HG02763 (cell line): ENCODE measurements at regions not wholly inside any gene's neighbourhood (a gene's known extent, or its start where the extent isn't known, plus 50 kb on each side); places are given as distances from the start of the nearest gene placed in this dataset.

Experiments
- ATAC-seq: cut with Tn5 transposase; IDR thresholded peaks from one replicate; pipeline ENCODE4 v1.9.1; 2021; ENCODE audit warnings: mild to moderate bottlenecking, moderate library complexity; ENCODE audit not compliant: unreplicated experiment

DNA sequence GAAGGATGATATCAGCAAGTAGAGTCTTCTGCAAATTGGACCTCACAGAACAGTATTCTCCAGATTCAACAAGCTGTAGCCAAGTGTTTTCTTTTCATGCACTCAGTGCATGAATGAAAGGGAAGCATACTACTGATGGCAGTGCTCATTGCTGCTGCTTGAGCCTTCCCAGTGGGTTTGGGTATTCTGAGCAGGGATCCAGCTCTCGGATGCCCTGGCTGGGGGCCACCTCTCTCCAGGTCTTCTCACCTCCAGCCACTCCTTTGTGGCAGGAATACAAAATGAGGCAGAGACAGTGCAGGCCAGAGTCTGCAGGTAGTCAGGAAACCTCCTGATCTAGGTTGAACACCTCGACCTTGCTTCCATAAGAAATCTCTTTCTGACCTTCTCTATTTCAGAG is 390.4 kb upstream of the CELF4 start:
- no peak for ATAC-seq

- no peak for ATAC-seq
Measured at GRCh38 chr18:37955201-37955600, 389.6 kb upstream of the CELF4 start.

DNA sequence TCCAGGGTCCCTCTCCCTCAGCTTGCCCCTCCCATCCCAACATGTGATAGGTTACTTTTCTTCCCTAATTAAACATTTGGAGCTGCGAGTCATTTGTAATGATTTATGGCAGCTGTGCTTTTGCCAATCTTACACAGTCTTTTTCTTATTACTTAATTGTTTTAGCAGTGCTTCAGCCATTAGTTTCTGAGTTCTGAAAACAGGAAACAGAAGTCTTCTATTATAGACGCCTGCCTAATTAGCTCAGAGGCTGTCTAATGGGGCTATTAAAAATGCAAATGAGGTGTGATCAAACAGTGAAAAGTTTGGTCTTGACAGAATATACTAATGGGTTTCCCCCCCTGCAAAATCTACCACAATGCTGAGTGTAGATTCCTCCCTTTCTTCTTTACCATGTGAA is 388.3 kb upstream of the CELF4 start:
- ATAC-seq: no peak

- ATAC-seq: no peak
Measured at GRCh38 chr18:37948471-37948870, 382.9 kb upstream of the CELF4 start.

DNA sequence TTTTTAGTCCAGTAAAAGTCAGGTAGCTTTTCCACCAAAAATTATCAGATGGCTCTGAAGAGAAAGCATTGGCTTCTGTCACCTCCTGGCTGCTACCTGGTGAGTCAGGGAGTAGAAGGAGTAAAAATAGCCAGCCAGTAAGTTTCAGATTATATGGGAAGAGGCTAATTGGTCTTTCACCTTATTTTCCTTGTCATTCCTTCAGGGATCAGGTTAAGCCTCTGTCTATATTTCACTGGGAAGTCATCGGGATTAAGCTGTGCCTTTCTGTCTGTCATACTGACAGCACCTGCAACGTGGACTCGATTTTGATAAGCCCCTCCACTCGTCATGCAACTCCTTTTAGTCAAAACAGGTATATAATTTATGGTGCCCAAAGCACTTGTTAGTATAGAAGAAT is 380.7 kb upstream of the CELF4 start:
- no peak for ATAC-seq

- ATAC-seq: no peak
Measured at GRCh38 chr18:37944700-37945270, 379.2 kb upstream of the CELF4 start.

GRCh38 chr18:37937287-37937686 is 371.7 kb upstream of the CELF4 start:
- no peak for ATAC-seq

GRCh38 chr18:37935086-37935485 is 369.5 kb upstream of the CELF4 start:
- ATAC-seq: no peak

DNA sequence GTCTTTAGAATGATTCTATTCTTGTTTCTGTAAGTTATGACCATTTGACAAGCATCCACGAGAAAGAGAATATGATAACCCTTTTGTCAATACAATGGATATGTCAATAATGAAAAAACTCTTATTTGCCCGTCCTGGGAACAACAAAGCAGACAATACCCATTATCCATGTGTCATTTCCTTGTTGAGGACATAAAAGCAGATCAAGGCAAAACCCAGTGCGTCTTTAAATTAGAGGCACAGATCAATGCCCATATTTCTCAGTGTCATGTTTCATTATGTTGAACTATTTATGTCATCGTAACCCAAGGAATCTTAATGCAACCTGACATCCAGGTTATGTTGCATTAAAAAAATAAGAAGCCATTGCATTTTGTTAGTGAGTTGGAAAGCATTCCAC is 365.0 kb upstream of the CELF4 start:
- ATAC-seq: no peak

GRCh38 chr18:37922162-37922561 is 356.6 kb upstream of the CELF4 start:
- no peak for ATAC-seq

GRCh38 chr18:37920865-37921264 is 355.3 kb upstream of the CELF4 start:
- no peak for ATAC-seq

GRCh38 chr18:37913051-37913450 is 347.5 kb upstream of the CELF4 start:
- ATAC-seq: no peak

- no peak for ATAC-seq
Measured at GRCh38 chr18:37902344-37902743, 336.7 kb upstream of the CELF4 start.

DNA sequence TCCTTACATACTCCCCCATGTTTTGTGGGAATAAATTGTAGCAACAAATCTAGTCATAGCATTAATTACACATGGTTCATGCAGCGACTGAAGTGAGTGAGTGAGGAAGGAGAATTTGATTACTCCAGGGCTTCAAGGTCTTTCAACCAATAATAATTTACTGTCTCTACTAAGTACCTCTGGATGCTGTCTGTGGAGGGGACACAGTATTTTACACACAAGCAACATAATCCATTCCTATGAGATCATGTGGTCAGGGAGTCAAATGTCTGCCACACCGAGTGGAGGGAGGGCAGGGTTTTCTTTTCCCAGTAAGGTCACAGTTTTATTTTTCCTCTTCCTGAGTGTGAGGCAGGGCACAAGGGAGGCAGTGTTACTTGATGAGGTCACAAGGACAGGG is 334.7 kb upstream of the CELF4 start:
- ATAC-seq: no peak

DNA sequence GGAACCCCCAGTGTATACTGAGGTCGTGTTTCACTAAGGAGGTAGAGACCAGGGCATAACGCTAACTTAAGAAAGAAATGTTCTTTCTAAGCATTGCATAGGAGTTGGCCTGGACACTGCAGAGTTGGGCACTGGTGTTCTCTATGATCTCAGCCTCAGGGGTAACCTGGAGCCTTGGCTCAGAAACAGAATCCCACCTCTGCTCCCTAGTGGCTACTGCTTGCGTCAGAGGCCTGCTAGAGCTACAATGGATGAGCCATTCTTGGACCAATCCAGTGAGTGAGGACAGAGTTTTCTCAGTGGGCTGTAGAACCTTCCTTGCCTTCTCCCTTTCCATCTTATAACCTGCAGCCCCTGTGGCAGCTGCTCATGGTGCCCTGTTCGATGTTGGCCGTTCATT is 324.4 kb upstream of the CELF4 start:
- ATAC-seq: no peak

GRCh38 chr18:37874721-37875120 is 309.1 kb upstream of the CELF4 start:
- no peak for ATAC-seq

DNA sequence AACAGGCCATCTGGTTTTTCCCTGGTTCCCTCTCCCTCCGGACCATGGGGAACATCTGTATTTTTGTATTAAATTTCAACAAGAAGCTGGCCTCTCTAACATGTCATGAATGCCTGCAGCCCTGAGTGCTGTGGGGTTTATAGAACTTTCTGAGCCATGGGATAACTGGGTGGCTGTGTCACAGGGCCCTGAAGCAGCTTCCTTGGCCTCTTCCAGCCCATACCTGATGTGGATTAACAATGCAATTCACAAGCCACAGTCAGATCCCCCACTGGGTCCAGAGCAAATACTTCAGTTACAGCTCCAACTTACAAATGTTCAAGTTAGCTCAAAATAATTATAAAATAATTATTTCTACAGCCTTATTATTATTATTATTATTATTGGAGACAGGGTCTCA is 307.8 kb upstream of the CELF4 start:
- no peak for ATAC-seq

- no peak for ATAC-seq
Measured at GRCh38 chr18:37872562-37872961, 307.0 kb upstream of the CELF4 start.

GRCh38 chr18:37871561-37871960 is 306.0 kb upstream of the CELF4 start:
- no peak for ATAC-seq

GRCh38 chr18:37869051-37869450 is 303.5 kb upstream of the CELF4 start:
- ATAC-seq: no peak

GRCh38 chr18:37864122-37864521 is 298.5 kb upstream of the CELF4 start:
- no peak for ATAC-seq

GRCh38 chr18:37861981-37862380 is 296.4 kb upstream of the CELF4 start:
- no peak for ATAC-seq

- ATAC-seq: no peak
Measured at GRCh38 chr18:37854396-37854795, 288.8 kb upstream of the CELF4 start.

- ATAC-seq: no peak
Measured at GRCh38 chr18:37853706-37854105, 288.1 kb upstream of the CELF4 start.
